ENCODE measurements at regions not wholly inside any gene's neighbourhood (a gene's known extent, or its start where the extent isn't known, plus 50 kb on each side); places are given as distances from the start of the nearest gene placed in this dataset.

DNA sequence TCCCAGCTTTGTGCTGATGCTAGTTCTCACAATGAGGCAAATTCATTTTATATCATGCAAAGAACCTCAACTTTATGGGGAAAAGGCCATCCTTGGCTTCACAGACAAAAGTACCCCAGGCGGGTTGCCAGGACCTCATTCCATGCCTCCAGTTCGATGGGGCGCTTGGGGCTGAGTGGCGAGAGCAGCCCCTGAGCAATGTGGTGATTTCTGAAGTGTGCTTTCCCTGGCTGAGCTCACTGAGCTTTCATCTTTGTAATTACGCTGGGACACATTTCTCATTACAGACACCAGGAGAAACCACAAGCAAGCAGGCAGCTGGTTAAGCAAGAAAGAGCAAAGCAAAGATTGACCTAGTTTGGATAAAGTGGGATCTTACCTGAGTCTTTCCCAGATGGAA lies 301.5 kb upstream of the CDH4 start:
- ChIA-PET CTCF (ENCODE audit: unreplicated experiment) (no interaction called here), POLR2A (no interaction called here)
- Histone ChIP-seq H3K27ac (ENCODE audit: low read depth, low read length, poor library complexity, severe bottlenecking) (no peak overlapping the region), H4K20me1 (ENCODE audit: insufficient read depth, low read length) (no peaks in the 10 kb centered on the region), H3K79me2 (ENCODE audit: insufficient read depth, low read depth, low read length) (no peaks in the 10 kb centered on the region), H2AFZ (ENCODE audit: low read length) (no peak overlapping the region), H3K4me2 (ENCODE audit: low read length) (no peak overlapping the region), H3K9me3 (ENCODE audit: low read length) (no peaks in the 10 kb centered on the region), H3K4me3 (ENCODE audit: low read depth, low read length, poor library complexity, severe bottlenecking) (no peak overlapping the region), H3K36me3 (ENCODE audit: insufficient read depth, low read length) (no peaks in the 10 kb centered on the region), H3K4me1 (ENCODE audit: insufficient read depth, low read length, poor library complexity, severe bottlenecking) (no peaks in the 10 kb centered on the region), H3K9me2 (ENCODE audit: insufficient read depth, low read length) (no peaks in the 10 kb centered on the region)
- no peak for TF ChIP-seq EZH2phosphoT487 (IDR thresholded peaks at IDR 0.05; ENCODE audit: borderline replicate concordance, low read depth, low read length)
- TF ChIP-seq, protein P1, sequence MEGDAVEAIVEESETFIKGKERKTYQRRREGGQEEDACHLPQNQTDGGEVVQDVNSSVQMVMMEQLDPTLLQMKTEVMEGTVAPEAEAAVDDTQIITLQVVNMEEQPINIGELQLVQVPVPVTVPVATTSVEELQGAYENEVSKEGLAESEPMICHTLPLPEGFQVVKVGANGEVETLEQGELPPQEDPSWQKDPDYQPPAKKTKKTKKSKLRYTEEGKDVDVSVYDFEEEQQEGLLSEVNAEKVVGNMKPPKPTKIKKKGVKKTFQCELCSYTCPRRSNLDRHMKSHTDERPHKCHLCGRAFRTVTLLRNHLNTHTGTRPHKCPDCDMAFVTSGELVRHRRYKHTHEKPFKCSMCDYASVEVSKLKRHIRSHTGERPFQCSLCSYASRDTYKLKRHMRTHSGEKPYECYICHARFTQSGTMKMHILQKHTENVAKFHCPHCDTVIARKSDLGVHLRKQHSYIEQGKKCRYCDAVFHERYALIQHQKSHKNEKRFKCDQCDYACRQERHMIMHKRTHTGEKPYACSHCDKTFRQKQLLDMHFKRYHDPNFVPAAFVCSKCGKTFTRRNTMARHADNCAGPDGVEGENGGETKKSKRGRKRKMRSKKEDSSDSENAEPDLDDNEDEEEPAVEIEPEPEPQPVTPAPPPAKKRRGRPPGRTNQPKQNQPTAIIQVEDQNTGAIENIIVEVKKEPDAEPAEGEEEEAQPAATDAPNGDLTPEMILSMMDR (conservative IDR thresholded peaks at IDR 0.05; ENCODE audit: low read length) = no peak
- intact Hi-C loops (cut with micrococcal nuclease; ENCODE audit: unreplicated experiment) = no loop called here
- DNase-seq (ENCODE audit: low spot score) = no peak
- BruUV-seq (replicated peaks) = no TSS peak

DNA sequence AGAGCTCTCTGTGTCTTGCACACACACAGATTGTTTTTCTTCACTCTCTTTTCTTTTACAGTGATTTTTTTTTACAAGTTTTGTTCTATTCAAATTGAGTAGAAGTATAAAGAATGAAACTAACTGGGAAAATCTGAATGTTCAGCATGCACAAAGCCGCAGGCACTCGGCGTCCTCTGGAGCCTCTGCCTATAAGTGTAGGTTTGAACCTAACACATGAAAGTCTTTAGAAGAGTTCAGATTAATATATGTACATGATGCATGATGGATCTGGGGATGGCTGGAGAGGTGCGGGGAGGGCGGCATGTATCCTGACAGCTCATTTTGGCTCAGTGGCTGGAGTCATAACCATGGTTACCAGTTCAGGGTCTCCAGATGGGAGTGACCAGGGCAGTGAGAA lies 301.1 kb upstream of the CDH4 start:
- BruUV-seq (replicated peaks) = no TSS peak

DNA sequence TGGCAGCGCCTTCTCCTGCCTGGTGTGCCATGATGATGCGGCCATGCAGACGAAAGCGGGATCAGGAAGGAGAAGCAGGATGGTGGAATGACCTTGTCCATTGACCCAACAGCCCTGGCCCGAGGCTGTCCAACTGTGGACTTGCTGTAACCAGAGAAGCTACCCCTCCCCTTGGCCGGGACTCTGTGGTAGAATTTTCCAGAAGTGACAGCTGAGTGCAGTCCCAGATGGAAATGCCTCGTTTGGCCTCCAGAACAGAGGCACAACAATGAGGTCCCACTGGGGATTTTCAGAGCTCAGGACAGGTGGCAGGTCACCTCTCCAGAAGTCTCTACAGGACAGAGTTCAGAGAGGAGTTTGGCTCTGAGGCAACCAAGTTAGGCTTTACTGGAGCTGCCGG lies 299.2 kb upstream of the CDH4 start:
- Histone ChIP-seq H3K27ac (ENCODE audit: low read depth, low read length, poor library complexity, severe bottlenecking) (no peak overlapping the region), H3K4me2 (ENCODE audit: low read length) (no peak overlapping the region), H3K9me2 (ENCODE audit: insufficient read depth, low read length) (no peaks in the 10 kb centered on the region), H3K9me3 (ENCODE audit: low read length) (no peaks in the 10 kb centered on the region), H2AFZ (ENCODE audit: low read length) (no peak overlapping the region), H3K36me3 (ENCODE audit: insufficient read depth, low read length) (no peaks in the 10 kb centered on the region), H3K4me3 (ENCODE audit: low read depth, low read length, poor library complexity, severe bottlenecking) (no peak overlapping the region), H3K79me2 (ENCODE audit: insufficient read depth, low read depth, low read length) (no peaks in the 10 kb centered on the region), H4K20me1 (ENCODE audit: insufficient read depth, low read length) (no peaks in the 10 kb centered on the region), H3K4me1 (ENCODE audit: insufficient read depth, low read length, poor library complexity, severe bottlenecking) (no peaks in the 10 kb centered on the region)
- DNase-seq (ENCODE audit: low spot score) = no peak
- ChIA-PET CTCF (ENCODE audit: unreplicated experiment) (interaction anchor here (0.6 kb wide), 1 partner anchor 18 kb away, joined by 3 read pairs; no protein-coding TSS in a partner anchor), POLR2A (no interaction called here)
- TF ChIP-seq EZH2phosphoT487 (IDR thresholded peaks at IDR 0.05; ENCODE audit: borderline replicate concordance, low read depth, low read length) = no peak
- TF ChIP-seq, protein P1 (conservative IDR thresholded peaks at IDR 0.05; ENCODE audit: low read length) = no peak
- BruUV-seq (replicated peaks) = no TSS peak
- intact Hi-C loops (cut with micrococcal nuclease; ENCODE audit: unreplicated experiment) = no loop called here

More for the DNA sequence above, 301.1 kb upstream of the CDH4 start:
- no peaks in the 10 kb centered on the region for H3K9me2 ChIP-seq (ENCODE audit: insufficient read depth, low read length)
- H3K4me1 ChIP-seq (ENCODE audit: insufficient read depth, low read length, poor library complexity, severe bottlenecking) = no peaks in the 10 kb centered on the region
- H3K79me2 ChIP-seq (ENCODE audit: insufficient read depth, low read depth, low read length) = no peaks in the 10 kb centered on the region
- POLR2A ChIA-PET = no interaction called here
- no peak overlapping the region for H3K27ac ChIP-seq (ENCODE audit: low read depth, low read length, poor library complexity, severe bottlenecking)
- H3K9me3 ChIP-seq (ENCODE audit: low read length) = no peaks in the 10 kb centered on the region
- DNase-seq (ENCODE audit: low spot score) = no peak
- CTCF ChIA-PET (ENCODE audit: unreplicated experiment) = no interaction called here
- no peak for TF ChIP-seq EZH2phosphoT487 (IDR thresholded peaks at IDR 0.05; ENCODE audit: borderline replicate concordance, low read depth, low read length)
- TF ChIP-seq, protein P1 (conservative IDR thresholded peaks at IDR 0.05; ENCODE audit: low read length) = no peak
- H2AFZ ChIP-seq (ENCODE audit: low read length) = no peak overlapping the region
- intact Hi-C loops (cut with micrococcal nuclease; ENCODE audit: unreplicated experiment) = no loop called here
- H3K4me2 ChIP-seq (ENCODE audit: low read length) = no peak overlapping the region
- no peak overlapping the region for H3K4me3 ChIP-seq (ENCODE audit: low read depth, low read length, poor library complexity, severe bottlenecking)
- no peaks in the 10 kb centered on the region for H3K36me3 ChIP-seq (ENCODE audit: insufficient read depth, low read length)
- H4K20me1 ChIP-seq (ENCODE audit: insufficient read depth, low read length) = no peaks in the 10 kb centered on the region

All from OCI-LY7 (cell line).